ENCODE measurements at regions not wholly inside any gene's neighbourhood (a gene's known extent, or its start where the extent isn't known, plus 50 kb on each side); places are given as distances from the start of the nearest gene placed in this dataset.
"Not testable (repeated sequence)": the region's sequence is repeated elsewhere in the genome, so short reads cannot be mapped to it uniquely, and the experiment has no call there.

- DNase-seq = no peak
Measured at GRCh38 chrX:13518126-13518525, 51.3 kb upstream of the EGFL6 start.

- DNase-seq = no peak
Measured at GRCh38 chrX:13515211-13515930, 54.0 kb upstream of the EGFL6 start.

- no peak for DNase-seq
Measured at GRCh38 chrX:13511944-13512330, 57.5 kb upstream of the EGFL6 start.

- DNase-seq = peak; percentile 60
Measured at GRCh38 chrX:13511241-13511943, 58.0 kb upstream of the EGFL6 start.

GRCh38 chrX:13507893-13508292 lies 61.5 kb upstream of the EGFL6 start:
- DNase-seq = no peak

GRCh38 chrX:13506574-13506973 lies 62.8 kb upstream of the EGFL6 start:
- peak; percentile 74 for DNase-seq

- DNase-seq = no peak
Measured at GRCh38 chrX:13502590-13502989, 66.8 kb upstream of the EGFL6 start.

GRCh38 chrX:13499736-13500135 lies 69.7 kb upstream of the EGFL6 start:
- no peak for DNase-seq

- DNase-seq = no peak
Measured at GRCh38 chrX:13498238-13498637, 71.2 kb upstream of the EGFL6 start.

- no peak for DNase-seq
Measured at GRCh38 chrX:13495232-13495631, 74.2 kb upstream of the EGFL6 start.

- no peak for DNase-seq
Measured at GRCh38 chrX:13494562-13494961, 74.8 kb upstream of the EGFL6 start.

- no peak for DNase-seq
Measured at GRCh38 chrX:13493659-13494058, 75.7 kb upstream of the EGFL6 start.

GRCh38 chrX:13492286-13492685 lies 77.1 kb upstream of the EGFL6 start:
- DNase-seq = no peak

GRCh38 chrX:13491061-13491460 lies 78.3 kb upstream of the EGFL6 start:
- DNase-seq = peak; percentile 51

GRCh38 chrX:13489454-13489853 lies 79.9 kb upstream of the EGFL6 start:
- peak; percentile 16 for DNase-seq

- DNase-seq = peak; percentile 66
Measured at GRCh38 chrX:13487731-13488505, 81.5 kb upstream of the EGFL6 start.

GRCh38 chrX:13485167-13485566 lies 84.2 kb upstream of the EGFL6 start:
- DNase-seq = no peak

- DNase-seq = no peak
Measured at GRCh38 chrX:13483773-13484172, 85.6 kb upstream of the EGFL6 start.

- no peak for DNase-seq
Measured at GRCh38 chrX:13482746-13483541, 86.5 kb upstream of the EGFL6 start.

GRCh38 chrX:13480780-13481179 lies 88.6 kb upstream of the EGFL6 start:
- not testable (repeated sequence) for DNase-seq

GRCh38 chrX:13479452-13479813 lies 90.0 kb upstream of the EGFL6 start:
- no peak for DNase-seq

- no peak for DNase-seq
Measured at GRCh38 chrX:13478740-13479451, 90.5 kb upstream of the EGFL6 start.
